HG03097 (cell line): ENCODE measurements at regions not wholly inside any gene's neighbourhood (a gene's known extent, or its start where the extent isn't known, plus 50 kb on each side); places are given as distances from the start of the nearest gene placed in this dataset.

Experiments used
- ATAC-seq: cut with Tn5 transposase; IDR thresholded peaks from one replicate; pipeline ENCODE4 v1.9.1; 2021; ENCODE audit not compliant: unreplicated experiment, low FRiP score

- no peak for ATAC-seq
These were observed 144.9 kb upstream of the NCKAP5 start for GRCh38 chr2:133713049-133713580.

- no peak for ATAC-seq
These were observed 147.9 kb upstream of the NCKAP5 start for GRCh38 chr2:133716166-133716565.

GRCh38 chr2:133717497-133717896 lies 149.2 kb upstream of the NCKAP5 start:
- ATAC-seq: no peak

GRCh38 chr2:133718688-133719201 lies 150.5 kb upstream of the NCKAP5 start:
- no peak for ATAC-seq

- no peak for ATAC-seq
These were observed 152.2 kb upstream of the NCKAP5 start for GRCh38 chr2:133720429-133720828.

GRCh38 chr2:133721118-133721517 lies 152.9 kb upstream of the NCKAP5 start:
- ATAC-seq: no peak

- no peak for ATAC-seq
These were observed 154.9 kb upstream of the NCKAP5 start for GRCh38 chr2:133723133-133723532.

GRCh38 chr2:133726973-133727372 lies 158.7 kb upstream of the NCKAP5 start:
- ATAC-seq: no peak

GRCh38 chr2:133732059-133732458 lies 163.8 kb upstream of the NCKAP5 start:
- ATAC-seq: no peak

GRCh38 chr2:133732982-133733900 lies 165.0 kb upstream of the NCKAP5 start:
- ATAC-seq: no peak

GRCh38 chr2:133733901-133734255 lies 165.6 kb upstream of the NCKAP5 start:
- no peak for ATAC-seq

- ATAC-seq: no peak
These were observed 166.6 kb upstream of the NCKAP5 start for GRCh38 chr2:133734716-133735495.

GRCh38 chr2:133736674-133737073 lies 168.4 kb upstream of the NCKAP5 start:
- ATAC-seq: no peak

- no peak for ATAC-seq
These were observed 169.2 kb upstream of the NCKAP5 start for GRCh38 chr2:133737242-133737993.

GRCh38 chr2:133739039-133739438 lies 170.8 kb upstream of the NCKAP5 start:
- no peak for ATAC-seq

GRCh38 chr2:133740500-133740899 lies 172.2 kb upstream of the NCKAP5 start:
- no peak for ATAC-seq

- ATAC-seq: no peak
These were observed 179.9 kb upstream of the NCKAP5 start for GRCh38 chr2:133748007-133748700.

GRCh38 chr2:133753665-133754064 lies 185.4 kb upstream of the NCKAP5 start:
- ATAC-seq: no peak

- no peak for ATAC-seq
These were observed 187.4 kb upstream of the NCKAP5 start for GRCh38 chr2:133755480-133756300.
